BJ (cell line): ENCODE measurements at regions not wholly inside any gene's neighbourhood (a gene's known extent, or its start where the extent isn't known, plus 50 kb on each side); places are given as distances from the start of the nearest gene placed in this dataset.

Experiments used
- CTCF ChIA-PET: fragments of 350-600 bp; formaldehyde crosslinking; extraction: SDS; loops from one replicate; lab custom pipeline; 2021; ENCODE audit warnings: antibody characterized with exemption, inconsistent platforms; lab: Yijun Ruan, JAX
- POLR2A ChIA-PET: fragments of 300-600 bp; sonication (Branson Sonifier 250); formaldehyde crosslinking; extraction: SDS; loops from one replicate; lab custom pipeline; 2021; ENCODE audit warnings: antibody characterized with exemption; lab: Charles Lee
- DNase-seq: peaks from one replicate; pipeline ENCODE4 v3.0.0-alpha.2; 2011; ENCODE audit warnings: low read depth
- H3K27me3 ChIP-seq: 2 replicates; pipeline ENCODE4 v1.6.0; 2011; ENCODE audit warnings: low read length; ENCODE audit not compliant: control insufficient read depth, insufficient read depth
- H3K36me3 ChIP-seq: 2 replicates; pipeline ENCODE4 v1.5.1; 2011; ENCODE audit warnings: low read length; ENCODE audit not compliant: control insufficient read depth, insufficient read depth
- H3K4me3 ChIP-seq: 2 replicates; pipeline ENCODE4 v1.5.1; 2011; ENCODE audit warnings: low read depth, mild to moderate bottlenecking, control low read depth, low read length
- TF ChIP-seq, protein P1 (sequence below): IDR thresholded peaks from 2 replicates; pipeline ENCODE4 v1.5.1; 2011; ENCODE audit warnings: low read depth, mild to moderate bottlenecking, control low read depth, inconsistent platforms, low read length, moderate library complexity; ENCODE audit not compliant: insufficient read depth

DNA sequence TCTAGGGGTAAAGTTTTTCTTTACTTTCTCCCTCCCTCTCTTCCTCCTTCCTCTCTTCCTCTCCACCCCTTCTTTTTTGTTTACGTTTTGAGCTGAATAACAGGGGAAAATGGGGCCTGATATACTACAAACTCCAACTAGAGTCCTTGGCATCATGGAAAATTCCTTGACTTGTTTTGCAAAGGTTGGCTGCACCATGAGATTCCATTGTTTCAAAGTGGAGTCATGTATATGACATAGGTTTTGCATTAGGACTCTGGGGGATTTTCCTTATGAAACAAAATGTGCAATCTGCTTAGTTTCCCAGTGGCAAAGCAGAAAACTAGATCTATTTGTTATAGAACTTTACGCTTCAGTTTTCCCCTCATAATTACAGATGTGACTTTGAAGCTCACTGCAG lies 233.5 kb upstream of the PGRMC2 start:
- no peak for DNase-seq
- POLR2A ChIA-PET = no interaction called here

DNA sequence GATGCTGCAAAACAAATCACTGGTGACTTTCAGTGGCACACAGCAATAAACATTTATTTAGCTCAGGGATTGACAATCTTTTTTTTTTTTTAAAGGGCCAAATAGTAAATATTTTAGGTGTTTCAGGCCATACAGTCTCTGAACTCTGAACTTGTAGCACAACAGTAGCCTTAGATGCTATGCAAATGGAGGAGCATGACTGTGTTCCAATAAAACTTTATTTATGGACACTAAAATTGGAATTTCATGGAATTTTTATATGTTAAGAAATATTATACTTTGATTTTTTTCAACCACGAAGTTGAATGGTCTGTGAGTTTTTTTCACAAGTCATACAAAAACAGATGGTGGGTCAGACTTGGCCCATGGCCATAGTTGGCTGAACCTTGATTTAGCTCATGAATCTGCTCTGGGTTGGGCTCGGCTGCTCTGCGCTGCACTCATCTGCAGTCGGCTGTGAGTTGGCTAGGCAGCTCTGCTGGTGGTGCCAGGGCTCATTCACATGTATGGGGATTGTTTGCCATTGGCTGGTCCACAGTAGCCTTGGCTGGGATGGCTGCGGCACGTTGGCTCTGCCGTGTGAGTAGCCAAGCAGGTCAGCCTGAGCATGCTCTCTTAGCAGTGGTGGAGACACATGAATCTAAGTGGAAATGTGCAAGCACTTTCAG lies 231.7 kb upstream of the PGRMC2 start:
- DNase-seq = no peak
- CTCF ChIA-PET = interaction anchor here (1.1 to 1.4 kb wide), 2 partner anchors 9 to 38 kb away, joined by 4 to 5 read pairs; no protein-coding TSS in a partner anchor
- TF ChIP-seq, protein P1, sequence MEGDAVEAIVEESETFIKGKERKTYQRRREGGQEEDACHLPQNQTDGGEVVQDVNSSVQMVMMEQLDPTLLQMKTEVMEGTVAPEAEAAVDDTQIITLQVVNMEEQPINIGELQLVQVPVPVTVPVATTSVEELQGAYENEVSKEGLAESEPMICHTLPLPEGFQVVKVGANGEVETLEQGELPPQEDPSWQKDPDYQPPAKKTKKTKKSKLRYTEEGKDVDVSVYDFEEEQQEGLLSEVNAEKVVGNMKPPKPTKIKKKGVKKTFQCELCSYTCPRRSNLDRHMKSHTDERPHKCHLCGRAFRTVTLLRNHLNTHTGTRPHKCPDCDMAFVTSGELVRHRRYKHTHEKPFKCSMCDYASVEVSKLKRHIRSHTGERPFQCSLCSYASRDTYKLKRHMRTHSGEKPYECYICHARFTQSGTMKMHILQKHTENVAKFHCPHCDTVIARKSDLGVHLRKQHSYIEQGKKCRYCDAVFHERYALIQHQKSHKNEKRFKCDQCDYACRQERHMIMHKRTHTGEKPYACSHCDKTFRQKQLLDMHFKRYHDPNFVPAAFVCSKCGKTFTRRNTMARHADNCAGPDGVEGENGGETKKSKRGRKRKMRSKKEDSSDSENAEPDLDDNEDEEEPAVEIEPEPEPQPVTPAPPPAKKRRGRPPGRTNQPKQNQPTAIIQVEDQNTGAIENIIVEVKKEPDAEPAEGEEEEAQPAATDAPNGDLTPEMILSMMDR = no peak
- Histone ChIP-seq H3K27me3 (no peaks in the 10 kb centered on the region), H3K4me3 (no peak overlapping the region), H3K36me3 (no peaks in the 10 kb centered on the region)
- POLR2A ChIA-PET = interaction anchor here (0.5 kb wide), 1 partner anchor 34 kb away, joined by 3 read pairs; no protein-coding TSS in a partner anchor

More for the DNA sequence above, 233.5 kb upstream of the PGRMC2 start:
- H3K27me3 ChIP-seq = no peaks in the 10 kb centered on the region
- H3K4me3 ChIP-seq = no peak overlapping the region
- CTCF ChIA-PET = no interaction called here
- TF ChIP-seq, protein P1 = no peak
- no peaks in the 10 kb centered on the region for H3K36me3 ChIP-seq

DNA sequence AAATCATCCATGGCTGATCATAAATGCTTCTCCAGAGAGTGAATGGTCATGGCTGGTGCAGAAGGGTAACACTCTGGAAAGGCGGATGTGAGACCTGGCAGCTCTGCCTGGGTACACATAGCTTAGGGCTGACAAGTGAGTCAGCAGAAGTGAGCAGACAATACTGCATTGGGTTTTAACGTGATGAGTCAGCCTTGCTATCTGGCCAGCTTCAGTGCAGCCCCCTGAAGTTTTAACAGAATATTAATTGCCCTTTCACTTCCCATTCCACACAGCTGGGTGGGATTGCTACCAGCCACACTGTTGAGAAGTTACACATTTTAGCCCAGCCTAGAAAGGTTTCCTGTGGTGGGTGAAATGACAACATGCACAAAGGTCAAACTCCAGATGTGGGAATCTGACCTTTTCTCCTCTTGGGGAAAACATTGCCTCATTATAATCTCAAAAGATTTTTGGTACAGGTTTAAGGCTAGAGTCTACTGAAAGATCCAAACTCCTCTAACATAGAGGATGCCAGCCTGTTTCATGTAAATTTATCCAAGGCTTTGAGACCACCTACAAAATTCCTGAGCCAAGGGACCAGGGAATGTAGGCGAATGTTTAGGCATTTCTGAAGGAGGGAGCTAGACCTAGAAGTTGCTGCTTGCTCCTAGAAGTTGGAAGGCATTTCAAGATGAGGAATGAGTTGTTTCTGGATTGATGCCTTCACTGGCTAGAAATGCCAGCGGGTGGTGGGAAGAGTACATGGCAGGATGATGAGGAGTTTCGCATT lies 230.3 kb upstream of the PGRMC2 start:
- ChIA-PET POLR2A (interaction anchor here (0.6 kb wide), 1 partner anchor 10 kb away, joined by 3 read pairs; no protein-coding TSS in a partner anchor), CTCF (interaction anchor here (0.6 to 2.1 kb wide), 6 partner anchors 36 to 134 kb away, joined by 3 to 7 read pairs (median 4); no protein-coding TSS in a partner anchor)
- Histone ChIP-seq H3K27me3 (no peaks in the 10 kb centered on the region), H3K4me3 (no peak overlapping the region), H3K36me3 (no peaks in the 10 kb centered on the region)
- TF ChIP-seq, protein P1 = no peak
- DNase-seq = peak; percentile 89

DNA sequence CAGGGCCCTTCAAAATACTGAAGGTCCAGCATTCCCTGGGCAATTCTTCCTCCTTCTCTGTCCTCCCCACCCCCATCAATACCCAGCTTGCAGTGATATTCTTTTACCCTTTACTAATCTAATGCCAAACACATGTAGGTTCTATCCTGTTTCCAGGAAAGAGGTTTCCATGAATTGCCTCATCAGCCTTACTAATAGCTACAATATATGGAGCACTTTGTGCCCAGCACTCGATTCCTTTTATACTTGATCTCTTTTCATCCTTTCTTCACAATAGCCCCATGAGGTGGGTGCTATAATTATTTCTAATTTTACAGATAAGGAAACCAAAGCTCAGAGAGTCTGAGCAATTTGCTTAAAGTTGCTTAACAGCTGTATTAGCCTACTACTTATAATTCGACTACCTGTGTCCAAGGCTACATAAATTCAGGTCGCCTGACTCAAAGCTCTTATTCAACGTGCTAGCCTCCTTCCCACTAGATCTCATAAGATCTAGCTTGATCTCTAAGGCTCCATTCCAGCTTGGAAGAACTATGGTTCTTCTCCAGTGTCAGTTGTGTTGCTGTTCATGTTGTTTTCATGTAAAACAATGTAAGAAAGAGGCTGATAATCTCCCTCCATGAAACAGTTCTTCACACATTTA lies 229.6 kb upstream of the PGRMC2 start:
- no peak overlapping the region for H3K4me3 ChIP-seq
- TF ChIP-seq, protein P1 = no peak
- H3K36me3 ChIP-seq = no peaks in the 10 kb centered on the region
- ChIA-PET CTCF (interaction anchor here (0.6 to 2.1 kb wide), 6 partner anchors 17 to 131 kb away, joined by 3 to 7 read pairs (median 4); no protein-coding TSS in a partner anchor), POLR2A (interaction anchor here (0.6 to 0.8 kb wide), 2 partner anchors 10 to 12 kb away, joined by 3 read pairs; no protein-coding TSS in a partner anchor)
- no peak for DNase-seq
- H3K27me3 ChIP-seq = no peaks in the 10 kb centered on the region
